22Rv1 (cell line): ENCODE measurements at regions not wholly inside any gene's neighbourhood (a gene's known extent, or its start where the extent isn't known, plus 50 kb on each side); places are given as distances from the start of the nearest gene placed in this dataset.

Experiments
- ZFX ChIP-seq: fragments of 450-650 bp; IDR thresholded peaks from 2 replicates; pipeline ENCODE4 v1.6.1; 2017; ENCODE audit warnings: antibody characterized with exemption, borderline replicate concordance
- TF ChIP-seq, protein P1 (sequence below): fragments of 450-650 bp; IDR thresholded peaks from 2 replicates; pipeline ENCODE4 v1.5.1; 2017; ENCODE audit warnings: mild to moderate bottlenecking

DNA sequence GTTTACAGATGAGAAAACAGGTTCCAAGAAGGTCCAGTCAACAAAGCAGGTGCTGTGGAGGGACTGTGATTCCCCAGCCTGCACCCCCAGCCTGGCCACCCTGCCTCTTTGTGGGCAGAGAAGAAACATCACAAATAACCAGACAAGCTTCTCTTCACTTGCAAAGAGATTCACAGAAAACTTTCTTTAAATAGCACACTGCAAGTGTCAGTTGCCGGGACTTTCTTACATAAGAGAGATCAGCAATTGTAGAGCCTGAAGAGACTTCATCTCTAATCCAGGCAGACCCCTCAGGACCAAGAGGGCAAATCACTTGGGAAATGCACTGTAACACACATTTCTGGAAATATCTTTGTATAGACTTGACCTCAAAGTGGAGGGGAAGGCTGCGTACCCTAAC, 207.9 kb upstream of the CHRNA7 start:
- TF ChIP-seq, protein P1, sequence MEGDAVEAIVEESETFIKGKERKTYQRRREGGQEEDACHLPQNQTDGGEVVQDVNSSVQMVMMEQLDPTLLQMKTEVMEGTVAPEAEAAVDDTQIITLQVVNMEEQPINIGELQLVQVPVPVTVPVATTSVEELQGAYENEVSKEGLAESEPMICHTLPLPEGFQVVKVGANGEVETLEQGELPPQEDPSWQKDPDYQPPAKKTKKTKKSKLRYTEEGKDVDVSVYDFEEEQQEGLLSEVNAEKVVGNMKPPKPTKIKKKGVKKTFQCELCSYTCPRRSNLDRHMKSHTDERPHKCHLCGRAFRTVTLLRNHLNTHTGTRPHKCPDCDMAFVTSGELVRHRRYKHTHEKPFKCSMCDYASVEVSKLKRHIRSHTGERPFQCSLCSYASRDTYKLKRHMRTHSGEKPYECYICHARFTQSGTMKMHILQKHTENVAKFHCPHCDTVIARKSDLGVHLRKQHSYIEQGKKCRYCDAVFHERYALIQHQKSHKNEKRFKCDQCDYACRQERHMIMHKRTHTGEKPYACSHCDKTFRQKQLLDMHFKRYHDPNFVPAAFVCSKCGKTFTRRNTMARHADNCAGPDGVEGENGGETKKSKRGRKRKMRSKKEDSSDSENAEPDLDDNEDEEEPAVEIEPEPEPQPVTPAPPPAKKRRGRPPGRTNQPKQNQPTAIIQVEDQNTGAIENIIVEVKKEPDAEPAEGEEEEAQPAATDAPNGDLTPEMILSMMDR = no peak
- no peak for TF ChIP-seq ZFX
